Peyer's patch (tissue), 4 donors: ENCODE measurements at regions not wholly inside any gene's neighbourhood (a gene's known extent, or its start where the extent isn't known, plus 50 kb on each side); places are given as distances from the start of the nearest gene placed in this dataset.

Source experiments
- POLR2A ChIP-seq, 2 donors: fragments of 450-650 bp; IDR thresholded peaks; one replicate each; pipeline ENCODE4 v1.5.1; 2017; ENCODE audit warnings: antibody characterized with exemption in 2 of 2, mild to moderate bottlenecking in 2 of 2, moderate library complexity in 2 of 2
- TF ChIP-seq, protein P1 (sequence below), 6 experiments: fragments of 450-650 bp in 4 of 6; fragments of 200-600 bp in 2 of 6; sonication (generic) in 1 of 6; IDR thresholded peaks; one replicate each; pipeline ENCODE4 v1.5.1; 2017 to 2019; ENCODE audit warnings: antibody characterized with exemption in 6 of 6, mild to moderate bottlenecking in 3 of 6, moderate library complexity in 1 of 6

GRCh38 chr1:112234710-112235109, 161.3 kb upstream of the CTTNBP2NL start:
- TF ChIP-seq, protein P1, sequence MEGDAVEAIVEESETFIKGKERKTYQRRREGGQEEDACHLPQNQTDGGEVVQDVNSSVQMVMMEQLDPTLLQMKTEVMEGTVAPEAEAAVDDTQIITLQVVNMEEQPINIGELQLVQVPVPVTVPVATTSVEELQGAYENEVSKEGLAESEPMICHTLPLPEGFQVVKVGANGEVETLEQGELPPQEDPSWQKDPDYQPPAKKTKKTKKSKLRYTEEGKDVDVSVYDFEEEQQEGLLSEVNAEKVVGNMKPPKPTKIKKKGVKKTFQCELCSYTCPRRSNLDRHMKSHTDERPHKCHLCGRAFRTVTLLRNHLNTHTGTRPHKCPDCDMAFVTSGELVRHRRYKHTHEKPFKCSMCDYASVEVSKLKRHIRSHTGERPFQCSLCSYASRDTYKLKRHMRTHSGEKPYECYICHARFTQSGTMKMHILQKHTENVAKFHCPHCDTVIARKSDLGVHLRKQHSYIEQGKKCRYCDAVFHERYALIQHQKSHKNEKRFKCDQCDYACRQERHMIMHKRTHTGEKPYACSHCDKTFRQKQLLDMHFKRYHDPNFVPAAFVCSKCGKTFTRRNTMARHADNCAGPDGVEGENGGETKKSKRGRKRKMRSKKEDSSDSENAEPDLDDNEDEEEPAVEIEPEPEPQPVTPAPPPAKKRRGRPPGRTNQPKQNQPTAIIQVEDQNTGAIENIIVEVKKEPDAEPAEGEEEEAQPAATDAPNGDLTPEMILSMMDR (IDR thresholded peaks at IDR 0.05): no peak
- no peak for TF ChIP-seq POLR2A (IDR thresholded peaks at IDR 0.05)
